ENCODE measurements at regions not wholly inside any gene's neighbourhood (a gene's known extent, or its start where the extent isn't known, plus 50 kb on each side); places are given as distances from the start of the nearest gene placed in this dataset.
"Not testable (repeated sequence)": the region's sequence is repeated elsewhere in the genome, so short reads cannot be mapped to it uniquely, and the experiment has no call there.

GRCh38 chrX:144202726-144203125 is 318.9 kb downstream of the UBE2NL start:
- not testable (repeated sequence) for DNase-seq

DNA sequence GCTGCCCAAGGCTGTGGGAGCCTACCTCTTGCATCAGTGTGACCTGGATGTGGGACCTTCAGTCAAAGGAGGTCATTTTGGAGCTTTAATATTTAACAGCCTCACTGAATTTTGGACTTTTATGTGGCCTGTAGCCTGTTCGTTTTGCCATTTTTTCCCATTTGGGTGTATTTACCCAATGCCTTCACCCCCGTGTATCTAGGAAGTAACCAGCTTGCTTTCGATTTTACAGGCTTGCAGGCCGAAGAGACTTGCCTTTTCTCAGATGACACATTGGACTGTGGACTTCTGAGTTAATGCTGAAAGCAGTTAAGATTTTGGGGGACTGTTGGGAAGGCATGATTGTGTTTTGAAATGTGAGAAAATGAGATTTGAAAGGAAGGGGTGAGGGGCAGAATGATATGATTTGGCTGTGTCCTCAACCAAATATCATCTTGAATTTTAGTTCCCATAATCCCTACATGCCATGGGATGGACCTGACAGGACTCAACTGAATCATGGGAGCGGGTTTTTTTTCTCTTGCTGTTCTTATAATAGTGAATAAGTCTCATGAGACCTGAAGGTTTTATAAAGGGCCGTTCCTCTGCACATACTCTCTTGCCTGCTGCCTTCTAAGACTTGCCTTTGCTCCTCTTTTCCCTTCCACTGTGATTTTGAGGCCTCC is 324.6 kb downstream of the UBE2NL start:
- DNase-seq = not testable (repeated sequence)

DNA sequence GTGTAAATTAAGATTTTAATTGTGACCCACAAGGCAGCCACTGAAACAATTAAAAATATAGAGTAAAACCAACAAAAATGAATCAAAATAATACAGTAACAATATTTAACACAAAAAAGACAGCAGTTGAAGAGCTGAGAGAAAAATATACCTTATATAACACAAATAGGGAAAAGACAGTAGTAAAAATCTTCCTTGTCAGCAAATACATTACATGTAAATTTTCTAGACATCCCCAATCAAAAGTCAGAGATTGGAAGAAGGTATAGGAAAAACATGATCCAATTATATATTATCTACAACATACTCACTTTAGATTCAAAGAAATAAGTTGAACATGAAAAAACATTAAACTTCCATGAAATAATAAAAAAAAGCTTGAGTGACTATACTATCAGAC is 330.8 kb downstream of the UBE2NL start:
- no peak for DNase-seq

- DNase-seq = peak; percentile 1
Observed at GRCh38 chrX:144219035-144219434, 335.2 kb downstream of the UBE2NL start.

DNA sequence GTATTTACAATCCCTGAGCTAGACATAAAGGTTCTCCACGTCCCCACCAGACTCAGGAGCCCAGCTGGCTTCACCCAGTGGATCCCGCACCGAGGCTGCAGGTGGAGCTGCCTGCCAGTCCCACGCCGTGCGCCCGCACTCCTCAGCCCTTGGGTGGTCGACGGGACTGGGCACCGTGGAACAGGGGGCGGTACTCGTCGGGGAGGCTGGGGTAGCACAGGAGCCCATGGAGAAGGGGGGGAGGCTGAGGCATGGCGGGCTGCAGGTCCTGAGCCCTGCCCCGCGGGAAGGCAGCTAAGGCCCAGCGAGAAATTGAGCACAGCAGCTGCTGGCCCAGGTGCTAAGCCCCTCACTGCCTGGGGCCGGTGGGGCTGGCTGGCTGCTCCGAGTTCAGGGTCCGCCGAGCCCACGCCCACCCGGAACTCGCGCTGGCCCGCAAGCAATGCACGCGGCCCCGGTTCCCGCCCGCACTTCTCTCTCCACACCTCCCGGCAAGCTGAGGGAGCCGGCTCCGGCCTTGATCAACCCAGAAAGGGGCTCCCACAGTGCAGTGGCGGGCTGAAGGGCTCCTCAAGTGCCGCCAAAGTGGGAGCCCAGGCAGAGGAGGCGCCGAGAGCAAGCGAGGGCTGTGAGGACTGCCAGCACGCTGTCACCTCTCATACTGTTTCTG is 347.4 kb downstream of the UBE2NL start:
- not testable (repeated sequence) for DNase-seq

DNA sequence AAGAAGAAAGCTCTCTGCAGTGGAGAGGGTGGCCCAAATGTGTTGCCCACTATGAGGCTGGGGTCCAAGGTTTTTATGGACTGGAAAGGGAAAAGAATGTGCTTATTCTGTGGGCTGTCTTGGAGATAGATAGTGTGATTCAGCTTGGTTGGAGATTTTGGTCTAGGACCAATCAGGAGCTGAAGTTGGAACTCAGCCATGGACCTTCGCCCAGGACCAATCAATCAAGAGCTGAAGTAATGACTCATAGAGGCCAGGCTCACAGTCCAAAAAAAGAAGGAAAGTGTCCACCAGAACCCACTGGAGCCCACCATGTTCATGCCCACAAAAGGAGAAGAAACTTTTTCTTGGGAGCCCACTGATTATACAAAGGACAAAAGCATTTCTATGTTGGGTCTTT is 369.5 kb downstream of the UBE2NL start:
- no peak for DNase-seq

- no peak for DNase-seq
Observed at GRCh38 chrX:144259054-144259453, 375.2 kb downstream of the UBE2NL start.

- no peak for DNase-seq
Observed at GRCh38 chrX:144265641-144266040, 381.8 kb downstream of the UBE2NL start.

DNA sequence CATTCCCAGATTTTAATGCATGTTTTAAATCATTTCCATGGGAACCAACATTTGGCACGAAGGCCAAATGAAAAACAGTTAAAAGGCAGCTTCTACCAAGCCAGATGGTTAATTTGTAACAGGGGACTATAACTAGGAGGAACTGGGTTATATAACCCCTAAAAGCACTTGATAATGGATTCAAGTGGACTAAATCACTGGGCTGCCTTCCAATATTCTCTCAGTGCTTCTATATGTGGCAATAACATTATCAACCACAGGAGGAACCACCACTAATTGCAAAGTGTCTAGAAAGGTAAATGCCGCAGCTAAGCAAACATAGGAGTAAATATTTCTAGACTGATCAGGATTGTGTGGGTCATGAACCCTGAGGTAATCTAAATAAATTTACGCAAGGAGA is 391.5 kb downstream of the UBE2NL start:
- DNase-seq = peak; percentile 23

DNA sequence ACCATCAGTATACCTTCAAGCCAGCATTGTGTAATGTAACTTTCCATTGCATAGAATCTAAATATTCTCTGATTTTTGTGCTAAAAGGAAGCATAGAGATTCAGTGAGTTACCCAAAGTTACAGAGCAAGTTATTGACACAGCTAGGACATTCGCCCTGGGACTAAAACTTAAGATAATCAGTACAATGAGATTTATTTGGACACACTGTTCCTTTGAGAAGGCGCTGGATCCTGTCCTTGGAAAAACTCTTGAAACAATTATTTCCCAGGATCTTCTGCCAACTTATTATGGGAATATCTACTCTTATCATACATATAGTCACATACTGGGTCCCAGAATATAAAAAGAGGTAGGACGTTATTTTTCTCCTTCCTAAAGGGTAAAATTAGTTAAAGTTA is 392.0 kb downstream of the UBE2NL start:
- no peak for DNase-seq

- no peak for DNase-seq
Observed at GRCh38 chrX:144293229-144293628, 409.4 kb downstream of the UBE2NL start.

DNA sequence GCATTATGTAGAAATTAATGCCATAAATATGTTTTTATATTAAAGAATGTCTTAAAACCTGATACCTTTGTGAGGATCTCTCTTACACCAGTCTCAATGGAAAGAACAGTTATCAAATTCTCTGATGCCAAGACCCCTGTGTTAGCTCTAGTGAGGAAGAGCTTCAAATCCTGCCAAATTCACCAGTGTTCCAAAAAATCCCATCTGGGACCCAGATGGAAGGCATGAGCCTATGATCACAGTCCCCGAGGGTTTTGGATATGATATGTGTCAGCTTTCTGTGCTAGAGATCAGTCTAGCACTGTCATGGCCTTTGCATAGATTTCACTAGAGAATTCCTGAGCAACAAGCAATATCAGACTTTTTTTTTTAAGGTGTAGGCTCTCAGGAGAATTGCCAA is 412.1 kb downstream of the UBE2NL start:
- DNase-seq = no peak

- no peak for DNase-seq
Observed at GRCh38 chrX:144297221-144297620, 413.4 kb downstream of the UBE2NL start.

DNA sequence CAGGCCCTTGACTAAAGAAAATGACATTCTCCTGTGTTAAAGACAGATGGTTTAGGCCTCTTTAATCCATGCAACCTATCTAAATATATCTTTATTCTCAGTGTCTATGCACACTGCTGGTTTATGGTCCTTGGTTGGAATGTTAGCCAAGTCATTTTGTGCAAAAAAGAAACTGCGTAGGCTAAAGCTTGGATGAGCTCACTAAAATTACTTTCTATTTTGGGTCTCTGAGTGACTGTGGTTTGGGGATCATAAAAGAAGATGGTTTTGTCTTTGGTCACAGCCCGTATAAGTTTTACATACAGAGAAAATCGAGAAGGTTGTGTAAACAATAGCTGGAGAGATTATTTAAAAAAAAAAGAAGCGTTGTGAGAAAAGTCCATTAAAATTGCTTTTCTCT is 443.6 kb downstream of the UBE2NL start:
- peak; percentile 3 for DNase-seq

DNA sequence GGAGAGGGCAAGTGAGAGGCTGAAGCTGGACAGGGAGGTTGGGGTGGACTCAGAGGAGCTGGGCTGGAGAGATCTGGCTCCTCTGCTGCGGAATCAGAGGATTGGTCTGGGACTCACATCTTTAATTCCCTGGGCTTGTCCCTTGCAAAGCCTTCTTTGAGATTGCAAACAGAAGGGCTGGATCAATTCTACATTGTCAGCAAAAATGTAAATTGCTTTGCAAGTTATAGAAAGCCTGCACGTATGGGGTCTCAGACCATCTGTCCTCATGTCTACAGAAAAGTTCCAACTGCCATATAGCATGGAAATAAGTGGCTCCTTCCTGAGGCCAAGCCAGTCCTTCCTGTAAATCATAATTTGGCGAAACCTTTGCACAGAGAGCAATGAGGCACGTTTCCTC is 449.6 kb downstream of the UBE2NL start:
- DNase-seq = no peak

GRCh38 chrX:144334577-144334976 is 450.7 kb downstream of the UBE2NL start:
- no peak for DNase-seq

DNA sequence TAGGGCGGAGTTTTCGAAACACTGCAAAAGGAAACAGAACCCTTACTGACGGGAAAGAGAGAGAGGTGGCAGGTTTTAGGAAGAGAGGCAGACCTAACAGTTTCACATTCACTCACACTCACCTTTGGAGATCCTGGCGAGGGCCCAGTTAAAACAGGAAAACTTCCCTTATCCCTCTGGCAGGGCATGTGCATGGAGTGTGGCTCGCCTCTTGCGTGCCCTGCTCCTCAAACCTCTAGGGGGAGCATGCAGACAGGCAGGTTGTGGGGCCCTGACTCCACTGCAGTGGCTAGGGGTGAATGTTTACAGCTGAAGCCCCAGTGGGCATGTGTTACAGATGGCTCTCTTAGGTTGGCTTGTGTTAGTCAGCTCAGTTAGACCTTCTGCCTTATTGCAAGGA is 451.5 kb downstream of the UBE2NL start:
- DNase-seq = no peak

- no peak for DNase-seq
Observed at GRCh38 chrX:144379156-144379555, 495.3 kb downstream of the UBE2NL start.

DNA sequence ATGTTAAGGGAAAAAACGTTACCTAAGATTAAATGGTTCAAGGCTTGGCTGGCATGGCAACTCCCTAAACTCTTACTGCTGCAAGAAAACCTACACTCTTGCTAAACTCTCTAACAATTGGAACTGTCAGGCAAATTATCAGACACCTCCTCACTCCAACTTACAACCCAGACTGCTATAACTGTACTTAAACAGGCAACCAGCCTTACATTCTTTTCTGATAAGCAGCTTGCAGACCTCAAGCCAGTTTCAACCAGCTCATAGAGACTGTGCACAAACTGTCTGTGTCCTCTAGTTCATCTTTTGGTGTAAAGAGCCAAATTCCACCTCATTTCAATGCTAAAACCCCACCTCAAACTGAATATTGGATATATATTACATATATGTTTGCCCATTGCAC is 504.9 kb downstream of the UBE2NL start:
- DNase-seq = no peak
